Mesenchymal stem cell (in vitro differentiated cells and primary cell): ENCODE measurements at regions not wholly inside any gene's neighbourhood (a gene's known extent, or its start where the extent isn't known, plus 50 kb on each side); places are given as distances from the start of the nearest gene placed in this dataset.

Source experiments
- DNase-seq: peaks from one replicate; pipeline ENCODE4 v3.0.0-alpha.2; 2013
- H2AFZ ChIP-seq: one replicate; pipeline ENCODE4 v1.6.1; 2013; ENCODE audit warnings: low read depth, mild to moderate bottlenecking, control low read depth, inconsistent platforms, low read length, moderate library complexity
- H2AK5ac ChIP-seq: 2 replicates; pipeline ENCODE4 v1.6.1; 2013; ENCODE audit warnings: low read length, moderate library complexity, mild to moderate bottlenecking, inconsistent platforms; ENCODE audit not compliant: severe bottlenecking
- H2BK120ac ChIP-seq: one replicate; pipeline ENCODE4 v1.6.1; 2013; ENCODE audit warnings: low read depth, mild to moderate bottlenecking, inconsistent platforms, low read length, moderate library complexity
- H2BK12ac ChIP-seq, 2 experiments: one replicate each; pipeline ENCODE4 v1.6.1; 2013; ENCODE audit warnings: inconsistent platforms in 2 of 2, low read length in 2 of 2, mild to moderate bottlenecking in 2 of 2, moderate library complexity in 2 of 2, control low read depth in 1 of 2
- H2BK15ac ChIP-seq: one replicate; pipeline ENCODE4 v1.6.1; 2013; ENCODE audit warnings: mild to moderate bottlenecking, low read depth, inconsistent platforms; ENCODE audit not compliant: poor library complexity, severe bottlenecking
- H2BK5ac ChIP-seq: 2 replicates; pipeline ENCODE4 v1.6.1; 2013; ENCODE audit warnings: low read depth, mild to moderate bottlenecking, low read length, control low read depth, inconsistent platforms; ENCODE audit not compliant: poor library complexity, severe bottlenecking
- H3K14ac ChIP-seq, 2 experiments: one replicate each; pipeline ENCODE4 v1.6.1; 2013; ENCODE audit warnings: inconsistent platforms in 2 of 2, low read length in 2 of 2, control low read depth in 1 of 2, mild to moderate bottlenecking in 1 of 2, moderate library complexity in 1 of 2
- H3K18ac ChIP-seq, 2 experiments: one replicate each; pipeline ENCODE4 v1.6.1; 2013; ENCODE audit warnings: inconsistent platforms in 2 of 2, low read length in 2 of 2, control low read depth in 1 of 2, low read depth in 1 of 2, mild to moderate bottlenecking in 1 of 2
- H3K23ac ChIP-seq, 2 experiments: one replicate each; pipeline ENCODE4 v1.6.1; 2013; ENCODE audit warnings: inconsistent platforms in 2 of 2, low read length in 2 of 2, mild to moderate bottlenecking in 2 of 2, moderate library complexity in 2 of 2, control low read depth in 1 of 2
- H3K27ac ChIP-seq: 2 replicates; pipeline ENCODE4 v1.5.1; 2013; ENCODE audit warnings: mild to moderate bottlenecking, moderate library complexity, low read length, control low read depth, inconsistent platforms; ENCODE audit not compliant: poor library complexity, severe bottlenecking
- H3K27me3 ChIP-seq, 2 experiments: 2 replicates each; pipeline versions ENCODE4 v1.6.1 to v1.7.0; 2013; ENCODE audit warnings: low read length in 2 of 2, mild to moderate bottlenecking in 2 of 2, moderate library complexity in 2 of 2, control low read depth in 1 of 2, inconsistent platforms in 1 of 2; ENCODE audit not compliant: control insufficient read depth in 1 of 2, insufficient read depth in 1 of 2
- H3K36me3 ChIP-seq, 2 experiments: 2 replicates each; pipeline versions ENCODE4 v1.6.1 to v1.7.0; 2013; ENCODE audit warnings: low read length in 2 of 2, control low read depth in 1 of 2, inconsistent platforms in 1 of 2, low read depth in 1 of 2, mild to moderate bottlenecking in 1 of 2; ENCODE audit not compliant: insufficient read depth in 2 of 2, control insufficient read depth in 1 of 2
- H3K4ac ChIP-seq, 2 experiments: one replicate each; pipeline ENCODE4 v1.6.1; 2013; ENCODE audit warnings: inconsistent platforms in 2 of 2, low read length in 2 of 2, mild to moderate bottlenecking in 2 of 2, moderate library complexity in 2 of 2, control low read depth in 1 of 2, low read depth in 1 of 2
- H3K4me1 ChIP-seq: 2 replicates; pipeline ENCODE4 v1.6.1; 2013; ENCODE audit warnings: low read depth, low read length, control low read depth; ENCODE audit not compliant: control insufficient read depth, insufficient read depth
- H3K4me2 ChIP-seq: 2 replicates; pipeline ENCODE4 v1.6.1; 2013; ENCODE audit warnings: low read length, mild to moderate bottlenecking, inconsistent platforms; ENCODE audit not compliant: poor library complexity, severe bottlenecking
- H3K4me3 ChIP-seq, 2 experiments: 2 replicates each; pipeline versions ENCODE4 v1.5.1 to v1.7.0; 2013; ENCODE audit warnings: low read length in 2 of 2, mild to moderate bottlenecking in 2 of 2, control low read depth in 1 of 2, low read depth in 1 of 2; ENCODE audit not compliant: insufficient read depth in 1 of 2
- H3K79me1 ChIP-seq: replicated peaks from 2 replicates; pipeline ENCODE4 v1.6.1; 2013; ENCODE audit warnings: mild to moderate bottlenecking, control low read depth, low read length, inconsistent platforms; ENCODE audit not compliant: poor library complexity, severe bottlenecking
- H3K9ac ChIP-seq: 2 replicates; pipeline ENCODE4 v1.7.0; 2013; ENCODE audit warnings: mild to moderate bottlenecking, low read length, moderate library complexity
- H3K9me3 ChIP-seq: 2 replicates; pipeline ENCODE4 v1.7.0; 2013; ENCODE audit warnings: mild to moderate bottlenecking, low read length; ENCODE audit not compliant: control insufficient read depth
- H4K8ac ChIP-seq: one replicate; pipeline ENCODE4 v1.6.1; 2013; ENCODE audit warnings: inconsistent platforms, mild to moderate bottlenecking, low read length, moderate library complexity
- H4K91ac ChIP-seq: one replicate; pipeline ENCODE4 v1.6.1; 2013; ENCODE audit warnings: mild to moderate bottlenecking, low read length, inconsistent platforms
- WGBS: methylation state at CpG from one replicate; pipeline ENCODE4 v1.1.7; 2013; ENCODE audit warnings: mixed read lengths; 5-methylcytosine and 5-hydroxymethylcytosine counted together

DNA sequence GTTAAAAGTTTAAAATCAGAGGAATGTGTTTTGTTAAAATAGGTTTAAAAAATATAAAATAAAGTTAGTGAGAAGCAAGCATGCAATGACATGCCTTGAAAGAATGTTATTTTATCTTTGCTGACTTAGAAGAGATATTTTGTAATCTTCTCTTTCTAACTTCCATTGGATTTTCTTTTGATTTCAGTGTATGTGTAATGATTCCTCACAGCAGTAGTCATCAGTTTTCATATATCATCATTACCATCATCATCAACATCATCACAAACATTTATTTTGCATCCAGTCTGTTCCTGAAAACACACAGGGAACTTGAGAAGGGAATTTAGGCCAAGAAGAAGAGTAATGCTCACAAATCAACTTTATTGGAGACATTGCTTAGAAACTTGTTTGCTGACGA lies 699.6 kb downstream of the TAF11L14 start:
- Histone ChIP-seq H3K9ac (no peak overlapping the region), H3K14ac (no peak overlapping the region), H3K36me3 (no peaks in the 10 kb centered on the region), H3K18ac (no peak overlapping the region), H2BK15ac (no peak overlapping the region), H4K91ac (no peak overlapping the region), H3K4ac (no peak overlapping the region), H2BK120ac (no peak overlapping the region), H3K23ac (no peak overlapping the region), H2AFZ (no peak overlapping the region), H4K8ac (no peak overlapping the region), H3K9me3 (no peaks in the 10 kb centered on the region), H3K27ac (no peak overlapping the region), H2BK5ac (no peak overlapping the region), H3K79me1 (no peaks in the 10 kb centered on the region), H3K27me3 (no peaks in the 10 kb centered on the region), H3K4me1 (no peaks in the 10 kb centered on the region), H2AK5ac (no peak overlapping the region), H3K4me2 (no peak overlapping the region), H3K4me3 (no peak overlapping the region), H2BK12ac (no peak overlapping the region)
- DNase-seq, result no peak
- WGBS, result no CpG with 5 or more reads among the region's 1 CpG

GRCh38 chr5:18334949-18335348 lies 700.7 kb downstream of the TAF11L14 start:
- Histone ChIP-seq H2AFZ (no peak overlapping the region), H3K4me3 (no peak overlapping the region), H3K14ac (no peak overlapping the region), H3K27me3 (no peaks in the 10 kb centered on the region), H3K23ac (no peak overlapping the region), H3K9ac (no peak overlapping the region), H2BK15ac (no peak overlapping the region), H2BK120ac (no peak overlapping the region), H2BK12ac (no peak overlapping the region), H2AK5ac (no peak overlapping the region), H3K18ac (no peak overlapping the region), H3K4ac (no peak overlapping the region), H3K27ac (no peak overlapping the region), H3K79me1 (no peaks in the 10 kb centered on the region), H4K91ac (no peak overlapping the region), H3K4me1 (no peaks in the 10 kb centered on the region), H2BK5ac (no peak overlapping the region), H3K9me3 (no peaks in the 10 kb centered on the region), H4K8ac (no peak overlapping the region), H3K4me2 (no peak overlapping the region), H3K36me3 (no peaks in the 10 kb centered on the region)
- no peak for DNase-seq
- WGBS, result no CpG with 5 or more reads among the region's 5 CpGs

GRCh38 chr5:18354828-18355227 lies 720.6 kb downstream of the TAF11L14 start:
- H3K79me1 ChIP-seq, result no peaks in the 10 kb centered on the region
- H2AK5ac ChIP-seq, result no peak overlapping the region
- no peaks in the 10 kb centered on the region for H3K4me1 ChIP-seq
- H2BK15ac ChIP-seq, result no peak overlapping the region
- H3K23ac ChIP-seq, result no peak overlapping the region
- no peaks in the 10 kb centered on the region for H3K36me3 ChIP-seq
- no peak overlapping the region for H2BK120ac ChIP-seq
- H4K8ac ChIP-seq, result no peak overlapping the region
- H4K91ac ChIP-seq, result no peak overlapping the region
- no peaks in the 10 kb centered on the region for H3K9me3 ChIP-seq
- H3K27ac ChIP-seq, result no peak overlapping the region
- no peak overlapping the region for H2BK5ac ChIP-seq
- no peak overlapping the region for H3K4ac ChIP-seq
- no peak overlapping the region for H3K9ac ChIP-seq
- H2BK12ac ChIP-seq, result no peak overlapping the region
- H2AFZ ChIP-seq, result no peak overlapping the region
- no peak overlapping the region for H3K4me3 ChIP-seq
- no peak overlapping the region for H3K4me2 ChIP-seq
- DNase-seq, result no peak
- H3K27me3 ChIP-seq, result no peaks in the 10 kb centered on the region
- no peak overlapping the region for H3K18ac ChIP-seq
- no peak overlapping the region for H3K14ac ChIP-seq
- WGBS, result 88% methylated on average over 3 of the region's 3 CpGs

- Histone ChIP-seq H3K27ac (no peak overlapping the region), H2BK120ac (no peak overlapping the region), H3K18ac (no peak overlapping the region), H2BK15ac (no peak overlapping the region), H3K23ac (no peak overlapping the region), H2AFZ (no peak overlapping the region), H3K14ac (no peak overlapping the region), H2AK5ac (no peak overlapping the region), H3K9ac (no peak overlapping the region), H3K4me3 (no peak overlapping the region), H2BK12ac (no peak overlapping the region), H3K4me2 (no peak overlapping the region), H2BK5ac (no peak overlapping the region), H3K79me1 (no peaks in the 10 kb centered on the region), H4K91ac (no peak overlapping the region), H3K36me3 (no peaks in the 10 kb centered on the region), H3K9me3 (no peaks in the 10 kb centered on the region), H4K8ac (no peak overlapping the region), H3K4ac (no peak overlapping the region), H3K27me3 (no peaks in the 10 kb centered on the region), H3K4me1 (no peaks in the 10 kb centered on the region)
- WGBS, result 83% methylated on average over 4 of the region's 4 CpGs
- no peak for DNase-seq
Measured at GRCh38 chr5:18357486-18357885, 723.2 kb downstream of the TAF11L14 start.
